ENCODE measurements at regions not wholly inside any gene's neighbourhood (a gene's known extent, or its start where the extent isn't known, plus 50 kb on each side); places are given as distances from the start of the nearest gene placed in this dataset.

GRCh38 chr22:44402196-44403111, 89.7 kb upstream of the SHISAL1 start:
- no peak for DNase-seq (ENCODE audit: low spot score)

- no peak for DNase-seq (ENCODE audit: low spot score)
Measured at GRCh38 chr22:44401783-44402110, 89.0 kb upstream of the SHISAL1 start.

- DNase-seq (ENCODE audit: low spot score): no peak
Measured at GRCh38 chr22:44400763-44401060, 88.0 kb upstream of the SHISAL1 start.

- no peak for DNase-seq (ENCODE audit: low spot score)
Measured at GRCh38 chr22:44399906-44400762, 87.4 kb upstream of the SHISAL1 start.

- DNase-seq (ENCODE audit: low spot score): no peak
Measured at GRCh38 chr22:44398856-44399837, 86.4 kb upstream of the SHISAL1 start.

- DNase-seq (ENCODE audit: low spot score): no peak
Measured at GRCh38 chr22:44396727-44397722, 84.3 kb upstream of the SHISAL1 start.

GRCh38 chr22:44396021-44396726, 83.4 kb upstream of the SHISAL1 start:
- no peak for DNase-seq (ENCODE audit: low spot score)

- no peak for DNase-seq (ENCODE audit: low spot score)
Measured at GRCh38 chr22:44395118-44396005, 82.6 kb upstream of the SHISAL1 start.

GRCh38 chr22:44394246-44395117, 81.7 kb upstream of the SHISAL1 start:
- DNase-seq (ENCODE audit: low spot score): no peak

- DNase-seq (ENCODE audit: low spot score): no peak
Measured at GRCh38 chr22:44393066-44393465, 80.3 kb upstream of the SHISAL1 start.

GRCh38 chr22:44392446-44392921, 79.7 kb upstream of the SHISAL1 start:
- no peak for DNase-seq (ENCODE audit: low spot score)

GRCh38 chr22:44391481-44392445, 79.0 kb upstream of the SHISAL1 start:
- no peak for DNase-seq (ENCODE audit: low spot score)

- DNase-seq (ENCODE audit: low spot score): no peak
Measured at GRCh38 chr22:44391015-44391414, 78.3 kb upstream of the SHISAL1 start.

GRCh38 chr22:44390613-44390970, 77.8 kb upstream of the SHISAL1 start:
- DNase-seq (ENCODE audit: low spot score): no peak

- DNase-seq (ENCODE audit: low spot score): no peak
Measured at GRCh38 chr22:44389926-44390612, 77.3 kb upstream of the SHISAL1 start.

GRCh38 chr22:44389181-44389580, 76.4 kb upstream of the SHISAL1 start:
- no peak for DNase-seq (ENCODE audit: low spot score)

Data from Ammon's horn (tissue), 1 donor.